ENCODE measurements at regions not wholly inside any gene's neighbourhood (a gene's known extent, or its start where the extent isn't known, plus 50 kb on each side); places are given as distances from the start of the nearest gene placed in this dataset.

DNA sequence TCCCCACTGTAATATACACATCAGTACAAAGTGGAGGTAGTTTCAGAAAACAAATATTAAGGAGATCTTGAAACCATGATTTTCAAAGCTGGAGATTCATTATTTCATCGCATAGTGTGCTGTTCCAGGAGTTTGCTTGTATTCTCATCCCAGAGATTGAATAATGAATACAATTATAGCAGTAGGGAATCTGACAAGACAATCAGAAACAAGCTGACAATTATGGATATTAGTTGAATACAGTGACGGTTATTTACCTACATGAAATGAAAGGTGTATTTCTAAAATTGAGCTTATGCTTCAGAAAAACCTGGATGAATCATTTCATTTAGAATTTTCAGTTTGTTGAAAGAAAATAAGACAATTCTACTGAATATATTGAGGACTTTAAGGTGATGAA, 2119.0 kb downstream of the MRPL39 start:
- H3K4me1 ChIP-seq: no peaks in the 10 kb centered on the region
- no peaks in the 10 kb centered on the region for H3K36me3 ChIP-seq
- no peak overlapping the region for H3K4me3 ChIP-seq
- H3K27me3 ChIP-seq: no peaks in the 10 kb centered on the region
- intact Hi-C loops (cut with DNase I): no loop called here
- H3K9me3 ChIP-seq: no peaks in the 10 kb centered on the region
- TF ChIP-seq, protein P1, sequence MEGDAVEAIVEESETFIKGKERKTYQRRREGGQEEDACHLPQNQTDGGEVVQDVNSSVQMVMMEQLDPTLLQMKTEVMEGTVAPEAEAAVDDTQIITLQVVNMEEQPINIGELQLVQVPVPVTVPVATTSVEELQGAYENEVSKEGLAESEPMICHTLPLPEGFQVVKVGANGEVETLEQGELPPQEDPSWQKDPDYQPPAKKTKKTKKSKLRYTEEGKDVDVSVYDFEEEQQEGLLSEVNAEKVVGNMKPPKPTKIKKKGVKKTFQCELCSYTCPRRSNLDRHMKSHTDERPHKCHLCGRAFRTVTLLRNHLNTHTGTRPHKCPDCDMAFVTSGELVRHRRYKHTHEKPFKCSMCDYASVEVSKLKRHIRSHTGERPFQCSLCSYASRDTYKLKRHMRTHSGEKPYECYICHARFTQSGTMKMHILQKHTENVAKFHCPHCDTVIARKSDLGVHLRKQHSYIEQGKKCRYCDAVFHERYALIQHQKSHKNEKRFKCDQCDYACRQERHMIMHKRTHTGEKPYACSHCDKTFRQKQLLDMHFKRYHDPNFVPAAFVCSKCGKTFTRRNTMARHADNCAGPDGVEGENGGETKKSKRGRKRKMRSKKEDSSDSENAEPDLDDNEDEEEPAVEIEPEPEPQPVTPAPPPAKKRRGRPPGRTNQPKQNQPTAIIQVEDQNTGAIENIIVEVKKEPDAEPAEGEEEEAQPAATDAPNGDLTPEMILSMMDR (IDR thresholded peaks at IDR 0.05): no peak
- no peak for TF ChIP-seq POLR2AphosphoS5 (IDR thresholded peaks at IDR 0.05; ENCODE audit: insufficient read depth in 1 of 2, low read depth in 1 of 2)
- TF ChIP-seq POLR2A (IDR thresholded peaks at IDR 0.05): no peak
- DNase-seq (ENCODE audit: extremely low spot score in 2 of 2): no peak
- H3K27ac ChIP-seq: no peak overlapping the region

- TF ChIP-seq POLR2AphosphoS5 (IDR thresholded peaks at IDR 0.05; ENCODE audit: insufficient read depth in 1 of 2, low read depth in 1 of 2): no peak
- TF ChIP-seq, protein P1 (IDR thresholded peaks at IDR 0.05): no peak
- no peak for TF ChIP-seq POLR2A (IDR thresholded peaks at IDR 0.05)
- H3K27me3 ChIP-seq: no peaks in the 10 kb centered on the region
- no peaks in the 10 kb centered on the region for H3K9me3 ChIP-seq
- no peaks in the 10 kb centered on the region for H3K36me3 ChIP-seq
- H3K27ac ChIP-seq: no peak overlapping the region
- H3K4me3 ChIP-seq: no peak overlapping the region
- no peak for DNase-seq (ENCODE audit: extremely low spot score in 2 of 2)
- intact Hi-C loops (cut with DNase I): no loop called here
- H3K4me1 ChIP-seq: no peaks in the 10 kb centered on the region
Measured at GRCh38 chr21:23480591-23481270, 2126.6 kb downstream of the MRPL39 start.

GRCh38 chr21:23478381-23478780, 2128.9 kb downstream of the MRPL39 start:
- no peaks in the 10 kb centered on the region for H3K36me3 ChIP-seq
- no peaks in the 10 kb centered on the region for H3K9me3 ChIP-seq
- H3K27ac ChIP-seq: no peak overlapping the region
- intact Hi-C loops (cut with DNase I): no loop called here
- H3K4me1 ChIP-seq: no peaks in the 10 kb centered on the region
- H3K27me3 ChIP-seq: no peaks in the 10 kb centered on the region
- no peak for DNase-seq (ENCODE audit: extremely low spot score in 2 of 2)
- no peak overlapping the region for H3K4me3 ChIP-seq
- no peak for TF ChIP-seq POLR2AphosphoS5 (IDR thresholded peaks at IDR 0.05; ENCODE audit: insufficient read depth in 1 of 2, low read depth in 1 of 2)
- no peak for TF ChIP-seq POLR2A (IDR thresholded peaks at IDR 0.05)
- TF ChIP-seq, protein P1 (IDR thresholded peaks at IDR 0.05): no peak

GRCh38 chr21:23475281-23476219, 2131.7 kb downstream of the MRPL39 start:
- intact Hi-C loops (cut with DNase I): no loop called here
- DNase-seq (ENCODE audit: extremely low spot score in 2 of 2): no peak
- no peak overlapping the region for H3K27ac ChIP-seq
- no peaks in the 10 kb centered on the region for H3K9me3 ChIP-seq
- no peak overlapping the region for H3K4me3 ChIP-seq
- TF ChIP-seq, protein P1 (IDR thresholded peaks at IDR 0.05): no peak
- TF ChIP-seq POLR2A (IDR thresholded peaks at IDR 0.05): no peak
- TF ChIP-seq POLR2AphosphoS5 (IDR thresholded peaks at IDR 0.05; ENCODE audit: insufficient read depth in 1 of 2, low read depth in 1 of 2): no peak
- H3K36me3 ChIP-seq: no peaks in the 10 kb centered on the region
- H3K27me3 ChIP-seq: no peaks in the 10 kb centered on the region
- no peaks in the 10 kb centered on the region for H3K4me1 ChIP-seq

Measured in vagina (tissue), 2 donors.